NB4 (cell line): ENCODE measurements at regions not wholly inside any gene's neighbourhood (a gene's known extent, or its start where the extent isn't known, plus 50 kb on each side); places are given as distances from the start of the nearest gene placed in this dataset.

Experiments used
- DNase-seq: peaks from one replicate; pipeline ENCODE4 v3.0.0; 2010; ENCODE audit warnings: low read depth
- H3K4me3 ChIP-seq: one replicate; pipeline ENCODE4 v1.5.1; 2011; ENCODE audit warnings: mild to moderate bottlenecking, low read depth, low read length, moderate library complexity
- CTCF ChIP-seq: IDR thresholded peaks from one replicate; pipeline ENCODE4 v1.5.1; 2012; ENCODE audit warnings: low read depth, low read length
- MAX ChIP-seq: IDR thresholded peaks from 2 replicates; pipeline ENCODE4 v1.6.1; 2011; ENCODE audit warnings: low read depth, low read length
- MYC ChIP-seq: IDR thresholded peaks from 2 replicates; pipeline ENCODE4 v1.6.1; 2011; ENCODE audit warnings: low read depth, low read length
- POLR2A ChIP-seq: IDR thresholded peaks from 2 replicates; pipeline ENCODE4 v1.6.1; 2011; ENCODE audit warnings: mild to moderate bottlenecking; ENCODE audit not compliant: insufficient read length; ENCODE audit errors: extremely low read depth

GRCh38 chr11:45754741-45755140 is 50.2 kb upstream of the SLC35C1 start:
- TF ChIP-seq CTCF (no peak), MAX (no peak), POLR2A (no peak), MYC (no peak)
- no peak for DNase-seq
- no peak overlapping the region for H3K4me3 ChIP-seq

GRCh38 chr11:45754261-45754709 is 50.7 kb upstream of the SLC35C1 start:
- no peak overlapping the region for H3K4me3 ChIP-seq
- TF ChIP-seq POLR2A (no peak), MAX (no peak), CTCF (no peak), MYC (no peak)
- DNase-seq = no peak

GRCh38 chr11:45752106-45752505 is 52.8 kb upstream of the SLC35C1 start:
- DNase-seq = no peak
- TF ChIP-seq POLR2A (no peak), MYC (no peak), CTCF (no peak), MAX (no peak)
- no peak overlapping the region for H3K4me3 ChIP-seq

GRCh38 chr11:45751430-45751829 is 53.5 kb upstream of the SLC35C1 start:
- no peak overlapping the region for H3K4me3 ChIP-seq
- no peak for TF ChIP-seq MAX
- no peak for TF ChIP-seq MYC
- TF ChIP-seq CTCF = no peak
- TF ChIP-seq POLR2A = no peak
- DNase-seq = no peak

GRCh38 chr11:45750439-45750838 is 54.5 kb upstream of the SLC35C1 start:
- H3K4me3 ChIP-seq = no peak overlapping the region
- no peak for DNase-seq
- TF ChIP-seq MYC = no peak
- TF ChIP-seq CTCF = no peak
- TF ChIP-seq POLR2A = no peak
- no peak for TF ChIP-seq MAX

GRCh38 chr11:45748801-45749200 is 56.1 kb upstream of the SLC35C1 start:
- no peak for DNase-seq
- TF ChIP-seq POLR2A = no peak
- no peak for TF ChIP-seq CTCF
- TF ChIP-seq MAX = no peak
- no peak for TF ChIP-seq MYC
- H3K4me3 ChIP-seq = no peak overlapping the region
